H1 (cell line): ENCODE measurements at regions not wholly inside any gene's neighbourhood (a gene's known extent, or its start where the extent isn't known, plus 50 kb on each side); places are given as distances from the start of the nearest gene placed in this dataset.

ENCODE experiments used
- CEBPB ChIP-seq: IDR thresholded peaks from 2 replicates; pipeline ENCODE4 v1.6.1; 2012; ENCODE audit warnings: low read depth, low read length
- CTCF ChIP-seq, 3 experiments: IDR thresholded peaks; 1 replicate in 2 of 3; 2 replicates in 1 of 3; pipeline versions ENCODE4 v1.5.1 to v1.6.1; 2011; ENCODE audit warnings: low read length in 3 of 3, mild to moderate bottlenecking in 3 of 3, inconsistent platforms in 2 of 3, low read depth in 1 of 3, moderate library complexity in 1 of 3; ENCODE audit not compliant: insufficient read depth in 1 of 3; ENCODE audit errors: control extremely low read depth in 1 of 3
- EP300 ChIP-seq, 2 experiments: IDR thresholded peaks; 1 replicate in 1 of 2; 2 replicates in 1 of 2; pipeline ENCODE4 v1.6.1; 2011 to 2012; ENCODE audit warnings: low read depth in 2 of 2, low read length in 2 of 2, mild to moderate bottlenecking in 2 of 2, borderline replicate concordance in 1 of 2, inconsistent platforms in 1 of 2, moderate library complexity in 1 of 2
- EZH2 ChIP-seq: fragments of 200-600 bp; sonication (generic); IDR thresholded peaks from 2 replicates; pipeline ENCODE4 v1.7.1; 2012; ENCODE audit warnings: low read depth, mild to moderate bottlenecking, moderate library complexity, low read length, inconsistent platforms; ENCODE audit not compliant: severe bottlenecking
- MAFK ChIP-seq: IDR thresholded peaks from 2 replicates; pipeline ENCODE4 v1.6.1; 2012; ENCODE audit warnings: low read depth, mild to moderate bottlenecking, improper control_type of control experiment, low read length
- MAX ChIP-seq: IDR thresholded peaks from 2 replicates; pipeline ENCODE4 v1.6.1; 2012; ENCODE audit warnings: inconsistent platforms
- POLR2A ChIP-seq, 2 experiments: IDR thresholded peaks; 1 replicate in 1 of 2; 2 replicates in 1 of 2; pipeline ENCODE4 v1.6.1; 2011; ENCODE audit warnings: low read depth in 2 of 2, low read length in 2 of 2, mild to moderate bottlenecking in 2 of 2; ENCODE audit errors: control extremely low read depth in 1 of 2
- POLR2AphosphoS5 ChIP-seq: IDR thresholded peaks from 2 replicates; pipeline ENCODE4 v1.6.1; 2011; ENCODE audit warnings: low read depth, low read length
- RAD21 ChIP-seq, 2 experiments: IDR thresholded peaks in 1 of 2; conservative IDR thresholded peaks in 1 of 2; 2 replicates each; pipeline ENCODE4 v1.6.1; 2011; ENCODE audit warnings: low read depth in 2 of 2, low read length in 2 of 2, improper control_type of control experiment in 1 of 2, inconsistent platforms in 1 of 2, mild to moderate bottlenecking in 1 of 2, moderate library complexity in 1 of 2
- RFX5 ChIP-seq: IDR thresholded peaks from 2 replicates; pipeline ENCODE4 v1.6.1; 2011; ENCODE audit warnings: low read depth, low read length, improper control_type of control experiment, borderline replicate concordance
- SP2 ChIP-seq: IDR thresholded peaks from 2 replicates; pipeline ENCODE4 v1.6.1; 2012; ENCODE audit warnings: mild to moderate bottlenecking, low read length, inconsistent platforms
- TAF1 ChIP-seq: IDR thresholded peaks from 2 replicates; pipeline ENCODE4 v1.6.1; 2011; ENCODE audit warnings: mild to moderate bottlenecking, low read depth, low read length
- TCF12 ChIP-seq: IDR thresholded peaks from 2 replicates; pipeline ENCODE4 v1.6.1; 2011; ENCODE audit warnings: low read depth, mild to moderate bottlenecking, low read length
- TEAD4 ChIP-seq: IDR thresholded peaks from 2 replicates; pipeline ENCODE4 v1.6.1; 2012; ENCODE audit warnings: low read depth, low read length, inconsistent platforms, mixed read lengths

DNA sequence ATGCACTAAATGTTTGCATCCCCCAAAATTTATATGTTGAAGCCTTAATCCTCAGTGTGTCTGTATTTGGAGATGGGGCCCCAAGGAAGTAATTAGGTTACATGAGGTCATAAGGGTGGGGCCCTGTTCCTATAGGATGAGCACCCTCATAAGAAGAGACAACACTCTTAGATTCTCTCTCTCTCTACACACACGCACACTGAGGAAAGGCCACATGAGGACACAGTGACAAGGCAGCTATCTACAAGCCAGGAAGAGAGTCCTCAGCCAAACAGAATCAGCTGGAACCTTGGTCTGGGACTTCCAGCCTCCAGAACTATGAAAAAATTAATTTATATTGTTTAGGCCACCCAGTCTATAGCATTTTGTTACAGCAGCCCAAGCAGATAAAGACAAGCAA is 69.3 kb upstream of the NOCT start:
- TF ChIP-seq CTCF (IDR thresholded peaks at IDR 0.05; ENCODE audit: control extremely low read depth in 1 of 3, insufficient read depth in 1 of 3, low read depth in 1 of 3, low read length in 3 of 3) = no peak
- no peak for TF ChIP-seq EP300 (IDR thresholded peaks at IDR 0.05; ENCODE audit: borderline replicate concordance in 1 of 2, low read depth in 2 of 2, low read length in 2 of 2)
- TF ChIP-seq SP2 = no peak
- TF ChIP-seq POLR2AphosphoS5 = no peak
- TF ChIP-seq TAF1 = no peak
- TF ChIP-seq MAX = no peak
- TF ChIP-seq CEBPB = no peak
- TF ChIP-seq RFX5 = no peak
- TF ChIP-seq EZH2 = no peak
- no peak for TF ChIP-seq MAFK
- no peak for TF ChIP-seq TCF12
- TF ChIP-seq TEAD4 = no peak
- TF ChIP-seq RAD21 (IDR thresholded peaks at IDR 0.05 in 1 of 2, conservative IDR thresholded peaks at IDR 0.05 in 1 of 2; ENCODE audit: low read depth in 2 of 2, low read length in 2 of 2) = no peak
- no peak for TF ChIP-seq POLR2A (IDR thresholded peaks at IDR 0.05; ENCODE audit: control extremely low read depth in 1 of 2, low read depth in 2 of 2, low read length in 2 of 2)
